ENCODE measurements at regions not wholly inside any gene's neighbourhood (a gene's known extent, or its start where the extent isn't known, plus 50 kb on each side); places are given as distances from the start of the nearest gene placed in this dataset.

- TF ChIP-seq TAF1 (IDR thresholded peaks at IDR 0.05; ENCODE audit: low read depth) (no peak), YY1 (IDR thresholded peaks at IDR 0.05; ENCODE audit: low read depth) (no peak), EP300 (IDR thresholded peaks at IDR 0.05; ENCODE audit: borderline replicate concordance) (no peak), RAD21 (IDR thresholded peaks at IDR 0.05; ENCODE audit: low read depth) (no peak), FOXM1 (IDR thresholded peaks at IDR 0.05; ENCODE audit: borderline replicate concordance, low read depth) (no peak), TCF12 (IDR thresholded peaks at IDR 0.05; ENCODE audit: low read depth) (no peak), REST (IDR thresholded peaks at IDR 0.05; ENCODE audit: low read depth) (no peak), USF1 (IDR thresholded peaks at IDR 0.05) (no peak)
Measured at GRCh38 chr15:35254062-35254461, 169.0 kb upstream of the NANOGP8 start.

Data from Ishikawa (cell line).